Lower leg skin (tissue), 3 donors: ENCODE measurements at regions not wholly inside any gene's neighbourhood (a gene's known extent, or its start where the extent isn't known, plus 50 kb on each side); places are given as distances from the start of the nearest gene placed in this dataset.

Experiments used
- POLR2A ChIP-seq, 2 donors: fragments of 450-650 bp; IDR thresholded peaks; one replicate each; pipeline ENCODE4 v1.6.1; 2016 to 2017; ENCODE audit warnings: antibody characterized with exemption in 2 of 2, mild to moderate bottlenecking in 1 of 2, moderate library complexity in 1 of 2
- TF ChIP-seq, protein P1 (sequence below), 3 donors: fragments of 450-650 bp; IDR thresholded peaks; one replicate each; pipeline ENCODE4 v1.5.1; 2016; ENCODE audit warnings: antibody characterized with exemption in 3 of 3, mild to moderate bottlenecking in 3 of 3, moderate library complexity in 2 of 3

DNA sequence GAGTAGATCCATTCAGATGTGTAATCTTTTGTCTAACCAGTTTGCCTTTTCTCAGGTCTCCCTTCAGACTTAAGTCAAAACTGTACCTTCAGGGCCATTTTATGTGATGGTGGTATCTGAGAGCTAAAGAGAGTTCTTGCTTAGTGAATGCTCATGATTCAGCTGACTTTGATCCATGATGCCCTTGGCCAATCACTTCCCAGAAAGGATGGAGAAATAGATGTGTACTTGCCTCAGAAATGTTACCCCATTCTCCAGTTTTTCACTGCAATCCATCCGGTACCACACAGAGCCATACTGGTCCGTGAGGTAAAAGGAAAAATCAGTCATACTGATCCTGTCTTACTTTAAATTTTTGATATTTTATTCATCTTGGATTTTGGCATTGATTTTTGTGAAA lies 234.8 kb upstream of the PIK3C3 start:
- no peak for TF ChIP-seq POLR2A (IDR thresholded peaks at IDR 0.05)
- TF ChIP-seq, protein P1, sequence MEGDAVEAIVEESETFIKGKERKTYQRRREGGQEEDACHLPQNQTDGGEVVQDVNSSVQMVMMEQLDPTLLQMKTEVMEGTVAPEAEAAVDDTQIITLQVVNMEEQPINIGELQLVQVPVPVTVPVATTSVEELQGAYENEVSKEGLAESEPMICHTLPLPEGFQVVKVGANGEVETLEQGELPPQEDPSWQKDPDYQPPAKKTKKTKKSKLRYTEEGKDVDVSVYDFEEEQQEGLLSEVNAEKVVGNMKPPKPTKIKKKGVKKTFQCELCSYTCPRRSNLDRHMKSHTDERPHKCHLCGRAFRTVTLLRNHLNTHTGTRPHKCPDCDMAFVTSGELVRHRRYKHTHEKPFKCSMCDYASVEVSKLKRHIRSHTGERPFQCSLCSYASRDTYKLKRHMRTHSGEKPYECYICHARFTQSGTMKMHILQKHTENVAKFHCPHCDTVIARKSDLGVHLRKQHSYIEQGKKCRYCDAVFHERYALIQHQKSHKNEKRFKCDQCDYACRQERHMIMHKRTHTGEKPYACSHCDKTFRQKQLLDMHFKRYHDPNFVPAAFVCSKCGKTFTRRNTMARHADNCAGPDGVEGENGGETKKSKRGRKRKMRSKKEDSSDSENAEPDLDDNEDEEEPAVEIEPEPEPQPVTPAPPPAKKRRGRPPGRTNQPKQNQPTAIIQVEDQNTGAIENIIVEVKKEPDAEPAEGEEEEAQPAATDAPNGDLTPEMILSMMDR (IDR thresholded peaks at IDR 0.05): no peak
